Loucy (cell line): ENCODE measurements at regions not wholly inside any gene's neighbourhood (a gene's known extent, or its start where the extent isn't known, plus 50 kb on each side); places are given as distances from the start of the nearest gene placed in this dataset.

Experiments
- H2AFZ ChIP-seq: fragments of 200-600 bp; sonication (generic); 2 replicates; pipeline ENCODE4 v1.6.0; 2016; ENCODE audit warnings: antibody characterized with exemption, mild to moderate bottlenecking, low read length, moderate library complexity
- H3F3A ChIP-seq: fragments of 200-600 bp; 2 replicates; pipeline ENCODE4 v1.6.0; 2016; ENCODE audit warnings: antibody characterized with exemption, low read depth, mild to moderate bottlenecking
- H3K27me3 ChIP-seq: fragments of 200-600 bp; sonication (generic); 2 replicates; pipeline ENCODE4 v1.6.1; 2014; ENCODE audit warnings: low read length, mild to moderate bottlenecking; ENCODE audit not compliant: insufficient read depth, poor library complexity, severe bottlenecking
- H3K36me3 ChIP-seq: fragments of 200-600 bp; sonication (generic); 2 replicates; pipeline ENCODE4 v1.6.1; 2016; ENCODE audit warnings: low read length; ENCODE audit not compliant: insufficient read depth
- H3K4me1 ChIP-seq: fragments of 200-600 bp; sonication (generic); 2 replicates; pipeline ENCODE4 v1.5.1; 2014; ENCODE audit warnings: low read length, mild to moderate bottlenecking; ENCODE audit not compliant: insufficient read depth, poor library complexity, severe bottlenecking
- H3K4me2 ChIP-seq: fragments of 200-600 bp; sonication (generic); 2 replicates; pipeline ENCODE4 v1.6.0; 2014; ENCODE audit warnings: antibody characterized with exemption, low read length, low read depth, mild to moderate bottlenecking; ENCODE audit not compliant: poor library complexity, severe bottlenecking
- H3K4me3 ChIP-seq: fragments of 200-600 bp; sonication (generic); 2 replicates; pipeline ENCODE4 v1.5.1; 2014; ENCODE audit warnings: low read length, mild to moderate bottlenecking, mixed read lengths; ENCODE audit not compliant: poor library complexity, severe bottlenecking
- H3K79me2 ChIP-seq: fragments of 200-600 bp; sonication (generic); 2 replicates; pipeline ENCODE4 v1.6.1; 2014; ENCODE audit warnings: low read length; ENCODE audit not compliant: insufficient read depth
- H3K9ac ChIP-seq: fragments of 200-600 bp; sonication (generic); 2 replicates; pipeline ENCODE4 v1.6.0; 2014; ENCODE audit warnings: mild to moderate bottlenecking, low read depth, low read length, moderate library complexity; ENCODE audit not compliant: poor library complexity, severe bottlenecking
- H3K9me2 ChIP-seq: fragments of 200-600 bp; sonication (generic); replicated peaks from 2 replicates; pipeline ENCODE4 v1.6.1; 2016; ENCODE audit warnings: low read depth, low read length, mixed read lengths
- H3K9me3 ChIP-seq: fragments of 200-600 bp; sonication (generic); 2 replicates; pipeline ENCODE4 v1.6.1; 2014; ENCODE audit warnings: mild to moderate bottlenecking, antibody characterized with exemption, low read length, low read depth; ENCODE audit not compliant: insufficient read depth
- H4K20me1 ChIP-seq: fragments of 200-600 bp; sonication (generic); 2 replicates; pipeline ENCODE4 v1.6.0; 2014; ENCODE audit warnings: antibody characterized with exemption, low read length, mild to moderate bottlenecking; ENCODE audit not compliant: insufficient read depth, poor library complexity, severe bottlenecking
- EZH2phosphoT487 ChIP-seq: fragments of 200-600 bp; IDR thresholded peaks from 2 replicates; pipeline ENCODE4 v1.6.1; 2018; ENCODE audit warnings: antibody characterized with exemption, mild to moderate bottlenecking, moderate library complexity, borderline replicate concordance
- TF ChIP-seq, protein P1 (sequence below): fragments of 200-600 bp; sonication (generic); conservative IDR thresholded peaks from 2 replicates; pipeline ENCODE4 v1.5.1; 2014; ENCODE audit warnings: mild to moderate bottlenecking, antibody characterized with exemption, low read length

DNA sequence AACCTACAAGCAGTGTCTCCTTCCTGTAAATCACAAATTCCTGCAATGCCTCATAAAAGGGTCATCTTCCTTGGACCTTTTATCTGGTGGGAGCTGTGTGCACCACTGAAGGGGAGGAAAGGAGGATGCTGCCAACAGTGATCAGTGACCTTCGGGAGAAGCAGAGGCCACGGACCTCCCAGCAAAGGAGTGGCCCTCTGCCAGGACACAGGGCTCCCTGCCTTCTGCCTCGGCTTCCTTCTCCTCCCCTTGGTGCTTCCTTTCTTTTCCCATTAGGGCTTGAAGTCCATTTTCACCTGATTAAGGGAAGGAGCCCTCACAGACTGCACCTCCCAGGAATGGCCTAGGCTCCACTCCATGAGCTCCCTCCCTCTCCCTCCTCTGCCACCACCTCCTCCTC, 85.3 kb upstream of the ITGA6 start:
- H3K36me3 ChIP-seq, result no peaks in the 10 kb centered on the region
- peaks cover 8% of the 10 kb centered on the region; the same call in 1 of the 2 replicates for H3K9me3 ChIP-seq
- TF ChIP-seq EZH2phosphoT487, result no peak
- TF ChIP-seq, protein P1, sequence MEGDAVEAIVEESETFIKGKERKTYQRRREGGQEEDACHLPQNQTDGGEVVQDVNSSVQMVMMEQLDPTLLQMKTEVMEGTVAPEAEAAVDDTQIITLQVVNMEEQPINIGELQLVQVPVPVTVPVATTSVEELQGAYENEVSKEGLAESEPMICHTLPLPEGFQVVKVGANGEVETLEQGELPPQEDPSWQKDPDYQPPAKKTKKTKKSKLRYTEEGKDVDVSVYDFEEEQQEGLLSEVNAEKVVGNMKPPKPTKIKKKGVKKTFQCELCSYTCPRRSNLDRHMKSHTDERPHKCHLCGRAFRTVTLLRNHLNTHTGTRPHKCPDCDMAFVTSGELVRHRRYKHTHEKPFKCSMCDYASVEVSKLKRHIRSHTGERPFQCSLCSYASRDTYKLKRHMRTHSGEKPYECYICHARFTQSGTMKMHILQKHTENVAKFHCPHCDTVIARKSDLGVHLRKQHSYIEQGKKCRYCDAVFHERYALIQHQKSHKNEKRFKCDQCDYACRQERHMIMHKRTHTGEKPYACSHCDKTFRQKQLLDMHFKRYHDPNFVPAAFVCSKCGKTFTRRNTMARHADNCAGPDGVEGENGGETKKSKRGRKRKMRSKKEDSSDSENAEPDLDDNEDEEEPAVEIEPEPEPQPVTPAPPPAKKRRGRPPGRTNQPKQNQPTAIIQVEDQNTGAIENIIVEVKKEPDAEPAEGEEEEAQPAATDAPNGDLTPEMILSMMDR, result no peak
- no peak overlapping the region for H3K9ac ChIP-seq
- no peaks in the 10 kb centered on the region for H3K27me3 ChIP-seq
- H3K4me1 ChIP-seq, result peaks cover 35% of the 10 kb centered on the region
- H3K79me2 ChIP-seq, result no peaks in the 10 kb centered on the region
- no peaks in the 10 kb centered on the region for H4K20me1 ChIP-seq
- H2AFZ ChIP-seq, result no peak overlapping the region
- no peak overlapping the region for H3K4me3 ChIP-seq
- H3F3A ChIP-seq, result no peaks in the 10 kb centered on the region
- no peaks in the 10 kb centered on the region for H3K9me2 ChIP-seq
- H3K4me2 ChIP-seq, result no peak overlapping the region

DNA sequence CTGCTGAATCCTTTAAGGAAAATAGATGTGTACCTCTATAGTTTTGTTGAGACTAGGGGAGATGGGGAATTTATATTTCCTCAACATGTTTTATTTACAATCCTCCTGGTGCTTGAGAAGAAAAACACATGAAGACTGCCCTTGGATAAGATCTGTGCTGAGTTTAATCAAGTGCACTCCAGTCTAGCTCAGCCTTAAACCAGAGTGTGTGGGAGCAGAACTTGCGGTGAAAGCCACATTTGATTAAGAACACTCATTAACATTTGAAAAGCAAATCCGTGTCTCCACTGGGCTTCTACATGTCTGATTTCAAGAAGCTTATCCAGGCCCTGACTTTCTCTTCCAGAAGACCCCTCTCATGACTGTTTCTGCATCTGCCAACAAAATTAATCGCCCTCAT, 84.8 kb upstream of the ITGA6 start:
- H3K4me1 ChIP-seq, result peaks cover 35% of the 10 kb centered on the region
- H4K20me1 ChIP-seq, result no peaks in the 10 kb centered on the region
- no peak overlapping the region for H2AFZ ChIP-seq
- no peak overlapping the region for H3K4me2 ChIP-seq
- H3F3A ChIP-seq, result no peaks in the 10 kb centered on the region
- H3K9ac ChIP-seq, result no peak overlapping the region
- no peak overlapping the region for H3K4me3 ChIP-seq
- H3K36me3 ChIP-seq, result no peaks in the 10 kb centered on the region
- no peaks in the 10 kb centered on the region for H3K27me3 ChIP-seq
- no peak for TF ChIP-seq EZH2phosphoT487
- TF ChIP-seq, protein P1, result no peak
- H3K9me3 ChIP-seq, result peaks cover 8% of the 10 kb centered on the region; the same call in 1 of the 2 replicates
- H3K79me2 ChIP-seq, result no peaks in the 10 kb centered on the region
- no peaks in the 10 kb centered on the region for H3K9me2 ChIP-seq

DNA sequence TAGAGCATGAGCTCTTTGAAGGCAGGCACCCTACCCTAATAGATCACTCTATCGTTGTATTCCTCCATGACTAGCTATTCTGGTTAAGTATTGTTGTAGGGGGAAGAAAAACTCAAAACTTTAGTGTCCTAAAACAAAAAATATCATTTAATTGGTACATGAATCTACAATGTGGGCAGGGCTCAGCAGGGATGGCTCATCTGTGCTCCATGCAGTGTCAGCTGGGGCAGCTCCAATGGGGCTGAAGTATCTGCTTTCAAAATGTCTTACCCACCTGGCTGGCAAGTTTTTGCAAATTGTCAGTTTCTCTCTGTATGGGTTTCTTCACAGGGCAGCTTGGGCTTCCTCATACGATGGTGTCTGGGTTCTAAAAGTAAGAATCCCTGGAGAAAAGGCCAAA, 83.2 kb upstream of the ITGA6 start:
- no peaks in the 10 kb centered on the region for H3K79me2 ChIP-seq
- no peak overlapping the region for H3K4me2 ChIP-seq
- H3K36me3 ChIP-seq, result no peaks in the 10 kb centered on the region
- no peak overlapping the region for H3K9ac ChIP-seq
- H2AFZ ChIP-seq, result no peak overlapping the region
- no peaks in the 10 kb centered on the region for H3F3A ChIP-seq
- no peaks in the 10 kb centered on the region for H3K9me2 ChIP-seq
- H3K4me1 ChIP-seq, result peaks cover 34% of the 10 kb centered on the region
- H3K4me3 ChIP-seq, result no peak overlapping the region
- H3K9me3 ChIP-seq, result peaks cover 8% of the 10 kb centered on the region; the same call in 1 of the 2 replicates
- H3K27me3 ChIP-seq, result no peaks in the 10 kb centered on the region
- no peak for TF ChIP-seq EZH2phosphoT487
- TF ChIP-seq, protein P1, result no peak
- H4K20me1 ChIP-seq, result no peaks in the 10 kb centered on the region
